Mesendoderm (in vitro differentiated cells): ENCODE measurements at regions not wholly inside any gene's neighbourhood (a gene's known extent, or its start where the extent isn't known, plus 50 kb on each side); places are given as distances from the start of the nearest gene placed in this dataset.
A peak's percentile ranks its signal among the peaks of the same experiment; 100 is the strongest.

Experiments used
- DNase-seq: peaks from one replicate; pipeline ENCODE4 v3.0.0; 2013
- H2AK5ac ChIP-seq: 2 replicates; pipeline ENCODE4 v1.6.1; 2013; ENCODE audit warnings: low read length, inconsistent platforms
- H2BK120ac ChIP-seq: 2 replicates; pipeline ENCODE4 v1.6.1; 2013; ENCODE audit warnings: low read depth, mild to moderate bottlenecking, low read length, moderate library complexity, mixed read lengths
- H2BK15ac ChIP-seq: replicated peaks from 2 replicates; pipeline ENCODE4 v1.6.1; 2013; ENCODE audit warnings: low read depth, mild to moderate bottlenecking, moderate library complexity
- H2BK5ac ChIP-seq: 2 replicates; pipeline ENCODE4 v1.6.1; 2013; ENCODE audit warnings: low read length, inconsistent platforms
- H3K18ac ChIP-seq: 2 replicates; pipeline ENCODE4 v1.6.1; 2013; ENCODE audit warnings: mild to moderate bottlenecking, low read length, mixed read lengths
- H3K23ac ChIP-seq: one replicate; pipeline ENCODE4 v1.6.1; 2013; ENCODE audit warnings: low read length
- H3K27ac ChIP-seq: 2 replicates; pipeline ENCODE4 v1.5.1; 2013; ENCODE audit warnings: low read depth, mild to moderate bottlenecking, inconsistent platforms, low read length, moderate library complexity
- H3K27me3 ChIP-seq: 2 replicates; pipeline ENCODE4 v1.6.1; 2013; ENCODE audit warnings: low read length, control low read depth, mild to moderate bottlenecking, inconsistent platforms; ENCODE audit not compliant: insufficient read depth, poor library complexity
- H3K36me3 ChIP-seq: 2 replicates; pipeline ENCODE4 v1.6.1; 2013; ENCODE audit warnings: low read length, inconsistent platforms; ENCODE audit not compliant: control insufficient read depth, insufficient read depth
- H3K4ac ChIP-seq: one replicate; pipeline ENCODE4 v1.6.1; 2013; ENCODE audit warnings: low read depth, mild to moderate bottlenecking, low read length, moderate library complexity
- H3K4me1 ChIP-seq: 2 replicates; pipeline ENCODE4 v1.6.1; 2013; ENCODE audit warnings: low read depth, low read length, inconsistent platforms; ENCODE audit not compliant: control insufficient read depth
- H3K4me2 ChIP-seq: 2 replicates; pipeline ENCODE4 v1.6.1; 2013; ENCODE audit warnings: low read length
- H3K4me3 ChIP-seq: 2 replicates; pipeline ENCODE4 v1.5.1; 2013; ENCODE audit warnings: mild to moderate bottlenecking, low read length
- H3K56ac ChIP-seq: one replicate; pipeline ENCODE4 v1.6.1; 2013; ENCODE audit warnings: low read length
- H3K79me1 ChIP-seq: 2 replicates; pipeline ENCODE4 v1.6.1; 2013; ENCODE audit warnings: low read length, inconsistent platforms
- H3K79me2 ChIP-seq: 2 replicates; pipeline ENCODE4 v1.6.1; 2013; ENCODE audit warnings: mild to moderate bottlenecking, low read length; ENCODE audit not compliant: control insufficient read depth, insufficient read depth
- H3K9ac ChIP-seq: 2 replicates; pipeline ENCODE4 v1.6.1; 2013; ENCODE audit warnings: low read length, inconsistent platforms
- H4K5ac ChIP-seq: one replicate; pipeline ENCODE4 v1.6.1; 2013; ENCODE audit warnings: low read length
- H4K8ac ChIP-seq: one replicate; pipeline ENCODE4 v1.6.1; 2013; ENCODE audit warnings: low read depth, mild to moderate bottlenecking, control low read depth, low read length, moderate library complexity
- WGBS: extraction: QIAGEN DNeasy Blood & Tissue Kit; methylation state at CpG from one replicate; pipeline ENCODE4 v1.1.7; 2013; ENCODE audit warnings: low lambda C conversion rate, missing lambda C conversion rate; ENCODE audit not compliant: insufficient coverage; ENCODE audit errors: extremely low coverage; 5-methylcytosine and 5-hydroxymethylcytosine counted together

- Histone ChIP-seq H3K27me3 (no peaks in the 10 kb centered on the region), H3K23ac (no peak overlapping the region), H2BK120ac (no peak overlapping the region), H3K56ac (no peak overlapping the region), H2BK15ac (no peak overlapping the region), H3K4ac (no peak overlapping the region), H3K18ac (no peak overlapping the region), H3K4me3 (no peak overlapping the region), H3K4me1 (no peaks in the 10 kb centered on the region), H2AK5ac (no peak overlapping the region), H3K9ac (no peak overlapping the region), H3K79me1 (no peaks in the 10 kb centered on the region), H3K79me2 (no peaks in the 10 kb centered on the region), H2BK5ac (no peak overlapping the region), H3K27ac (no peak overlapping the region), H3K36me3 (no peaks in the 10 kb centered on the region), H3K4me2 (no peak overlapping the region), H4K5ac (no peak overlapping the region), H4K8ac (no peak overlapping the region)
- no CpG with 5 or more reads among the region's 10 CpGs for WGBS
- no peak for DNase-seq
Measured at GRCh38 chr12:125304029-125304428, 238.8 kb downstream of the AACS start.

DNA sequence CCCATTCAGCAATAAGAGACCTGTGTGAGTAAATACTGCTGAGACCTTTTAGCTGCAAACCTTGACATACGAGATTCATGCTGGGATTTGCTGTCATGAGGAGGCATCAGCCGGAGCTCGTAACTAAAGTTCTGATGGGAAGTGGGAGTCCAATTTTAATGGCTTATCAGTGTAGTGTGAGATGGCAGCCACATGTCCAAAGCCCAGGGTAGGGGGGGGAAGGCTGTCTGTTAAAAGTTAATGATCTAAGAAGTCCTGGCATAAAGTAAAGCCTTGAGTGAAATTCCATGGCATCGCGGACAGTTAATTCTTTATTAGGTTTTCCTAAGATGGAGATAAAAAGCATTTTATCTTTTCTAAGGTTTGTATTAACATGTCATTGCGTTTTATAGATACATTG lies 240.0 kb downstream of the AACS start:
- H4K5ac ChIP-seq: no peak overlapping the region
- H3K4ac ChIP-seq: no peak overlapping the region
- WGBS: no CpG with 5 or more reads among the region's 6 CpGs
- no peak overlapping the region for H2BK15ac ChIP-seq
- H3K4me1 ChIP-seq: no peaks in the 10 kb centered on the region
- no peak overlapping the region for H2BK120ac ChIP-seq
- no peak overlapping the region for H3K4me2 ChIP-seq
- DNase-seq: no peak
- H3K79me2 ChIP-seq: no peaks in the 10 kb centered on the region
- H4K8ac ChIP-seq: no peak overlapping the region
- H2BK5ac ChIP-seq: no peak overlapping the region
- H3K56ac ChIP-seq: no peak overlapping the region
- H3K79me1 ChIP-seq: no peaks in the 10 kb centered on the region
- H3K36me3 ChIP-seq: no peaks in the 10 kb centered on the region
- no peak overlapping the region for H3K18ac ChIP-seq
- no peak overlapping the region for H3K4me3 ChIP-seq
- H3K27me3 ChIP-seq: no peaks in the 10 kb centered on the region
- no peak overlapping the region for H3K27ac ChIP-seq
- H3K9ac ChIP-seq: no peak overlapping the region
- H2AK5ac ChIP-seq: no peak overlapping the region
- no peak overlapping the region for H3K23ac ChIP-seq

- no CpG with 5 or more reads among the region's 8 CpGs for WGBS
Measured at GRCh38 chr12:125310461-125310860, 245.2 kb downstream of the AACS start.

GRCh38 chr12:125311050-125311449 lies 245.8 kb downstream of the AACS start:
- H3K56ac ChIP-seq: no peak overlapping the region
- H3K4me1 ChIP-seq: peaks cover 2% of the 10 kb centered on the region
- no peak overlapping the region for H3K18ac ChIP-seq
- H2BK120ac ChIP-seq: no peak overlapping the region
- H4K8ac ChIP-seq: no peak overlapping the region
- no peaks in the 10 kb centered on the region for H3K79me1 ChIP-seq
- no peaks in the 10 kb centered on the region for H3K36me3 ChIP-seq
- DNase-seq: no peak
- H3K9ac ChIP-seq: no peak overlapping the region
- H2AK5ac ChIP-seq: no peak overlapping the region
- no peaks in the 10 kb centered on the region for H3K27me3 ChIP-seq
- H3K4me3 ChIP-seq: no peak overlapping the region
- H2BK5ac ChIP-seq: no peak overlapping the region
- H3K4me2 ChIP-seq: no peak overlapping the region
- no peak overlapping the region for H3K27ac ChIP-seq
- no peak overlapping the region for H3K4ac ChIP-seq
- no peaks in the 10 kb centered on the region for H3K79me2 ChIP-seq
- no peak overlapping the region for H2BK15ac ChIP-seq
- no peak overlapping the region for H3K23ac ChIP-seq
- WGBS: no CpG with 5 or more reads among the region's 7 CpGs
- no peak overlapping the region for H4K5ac ChIP-seq

More at GRCh38 chr12:125310461-125310860, 245.2 kb downstream of the AACS start:
- no peak overlapping the region for H2BK5ac ChIP-seq
- no peak overlapping the region for H3K4ac ChIP-seq
- no peaks in the 10 kb centered on the region for H3K79me2 ChIP-seq
- no peak overlapping the region for H3K9ac ChIP-seq
- no peak overlapping the region for H3K23ac ChIP-seq
- no peaks in the 10 kb centered on the region for H3K27me3 ChIP-seq
- no peaks in the 10 kb centered on the region for H3K79me1 ChIP-seq
- peaks cover 2% of the 10 kb centered on the region for H3K4me1 ChIP-seq
- no peak overlapping the region for H2BK15ac ChIP-seq
- H3K18ac ChIP-seq: no peak overlapping the region
- H4K5ac ChIP-seq: no peak overlapping the region
- no peak overlapping the region for H3K27ac ChIP-seq
- no peaks in the 10 kb centered on the region for H3K36me3 ChIP-seq
- H3K56ac ChIP-seq: no peak overlapping the region
- H4K8ac ChIP-seq: no peak overlapping the region
- no peak overlapping the region for H3K4me2 ChIP-seq
- no peak overlapping the region for H2AK5ac ChIP-seq
- H2BK120ac ChIP-seq: no peak overlapping the region
- no peak for DNase-seq
- H3K4me3 ChIP-seq: no peak overlapping the region

- no peak overlapping the region for H3K4me3 ChIP-seq
- H3K9ac ChIP-seq: no peak overlapping the region
- H3K4ac ChIP-seq: no peak overlapping the region
- H4K5ac ChIP-seq: no peak overlapping the region
- no peak overlapping the region for H3K27ac ChIP-seq
- no peak overlapping the region for H3K4me2 ChIP-seq
- no peak overlapping the region for H2BK15ac ChIP-seq
- H3K79me2 ChIP-seq: no peaks in the 10 kb centered on the region
- H3K18ac ChIP-seq: no peak overlapping the region
- WGBS: no CpG with 5 or more reads among the region's 3 CpGs
- no peaks in the 10 kb centered on the region for H3K79me1 ChIP-seq
- DNase-seq: no peak
- no peak overlapping the region for H3K56ac ChIP-seq
- no peaks in the 10 kb centered on the region for H3K27me3 ChIP-seq
- H3K36me3 ChIP-seq: no peaks in the 10 kb centered on the region
- no peak overlapping the region for H4K8ac ChIP-seq
- H2AK5ac ChIP-seq: no peak overlapping the region
- H3K4me1 ChIP-seq: peaks cover 2% of the 10 kb centered on the region
- no peak overlapping the region for H3K23ac ChIP-seq
- no peak overlapping the region for H2BK5ac ChIP-seq
- H2BK120ac ChIP-seq: no peak overlapping the region
Measured at GRCh38 chr12:125312471-125312870, 247.2 kb downstream of the AACS start.

GRCh38 chr12:125314051-125314755 lies 249.0 kb downstream of the AACS start:
- H4K5ac ChIP-seq: no peak overlapping the region
- no peaks in the 10 kb centered on the region for H3K79me2 ChIP-seq
- H3K4me1 ChIP-seq: peaks cover 2% of the 10 kb centered on the region
- no peaks in the 10 kb centered on the region for H3K36me3 ChIP-seq
- H3K23ac ChIP-seq: no peak overlapping the region
- no peak overlapping the region for H4K8ac ChIP-seq
- no CpG with 5 or more reads among the region's 22 CpGs for WGBS
- no peak overlapping the region for H2BK120ac ChIP-seq
- H3K79me1 ChIP-seq: no peaks in the 10 kb centered on the region
- H3K27me3 ChIP-seq: no peaks in the 10 kb centered on the region
- no peak overlapping the region for H3K9ac ChIP-seq
- no peak overlapping the region for H3K4ac ChIP-seq
- H3K56ac ChIP-seq: peak overlapping the region; percentile 31
- no peak overlapping the region for H2BK15ac ChIP-seq
- no peak overlapping the region for H2AK5ac ChIP-seq
- no peak overlapping the region for H2BK5ac ChIP-seq
- no peak overlapping the region for H3K27ac ChIP-seq
- no peak overlapping the region for H3K4me2 ChIP-seq
- H3K18ac ChIP-seq: no peak overlapping the region
- H3K4me3 ChIP-seq: no peak overlapping the region
- peak; percentile 58 for DNase-seq
